ENCODE measurements at regions not wholly inside any gene's neighbourhood (a gene's known extent, or its start where the extent isn't known, plus 50 kb on each side); places are given as distances from the start of the nearest gene placed in this dataset.

DNA sequence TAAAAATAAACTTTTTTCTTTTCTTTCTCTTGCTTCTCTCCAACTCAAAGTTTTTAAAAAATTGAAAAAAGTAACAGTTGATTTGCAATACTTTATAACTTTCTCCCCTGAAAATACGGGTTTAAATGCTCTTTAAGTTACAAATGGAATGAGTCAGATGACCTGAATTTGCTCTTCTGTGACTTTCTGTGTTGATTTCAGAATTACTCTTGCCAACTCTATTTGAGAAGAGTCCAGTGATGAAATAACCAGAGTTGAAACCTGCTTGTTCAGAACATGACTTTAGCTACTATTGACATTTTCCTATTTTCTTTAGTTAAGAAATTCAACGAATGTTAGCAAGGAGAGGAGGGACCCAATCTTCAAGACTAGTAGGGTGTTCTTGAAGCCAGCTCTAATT lies 146.1 kb upstream of the ZSWIM2 start (continued):
- TF ChIP-seq, protein P1, sequence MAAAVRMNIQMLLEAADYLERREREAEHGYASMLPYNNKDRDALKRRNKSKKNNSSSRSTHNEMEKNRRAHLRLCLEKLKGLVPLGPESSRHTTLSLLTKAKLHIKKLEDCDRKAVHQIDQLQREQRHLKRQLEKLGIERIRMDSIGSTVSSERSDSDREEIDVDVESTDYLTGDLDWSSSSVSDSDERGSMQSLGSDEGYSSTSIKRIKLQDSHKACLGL (CRISPR knock-in tag; IDR thresholded peaks at IDR 0.05; ENCODE audit: borderline replicate concordance, poor library complexity, severe bottlenecking) = no peak

DNA sequence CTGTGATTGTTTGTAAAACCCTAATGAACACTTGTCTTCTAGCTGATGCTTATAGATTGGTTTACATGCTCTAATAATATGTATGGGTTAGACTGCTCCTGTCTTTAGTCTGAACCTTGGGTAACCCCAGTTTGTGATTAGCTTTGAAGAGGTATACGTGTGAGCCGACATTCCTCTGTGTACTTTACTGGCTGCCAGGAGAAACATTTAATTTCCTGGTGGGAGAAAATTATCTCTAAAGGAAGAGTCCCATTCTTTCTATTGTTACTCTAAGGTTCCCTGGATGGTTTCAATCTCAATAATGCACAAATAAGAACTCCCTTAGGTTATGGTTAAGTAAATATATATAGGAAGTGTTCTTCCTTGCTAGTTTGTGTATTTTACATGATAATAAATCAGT lies 143.6 kb upstream of the ZSWIM2 start:
- Histone ChIP-seq H3K36me3 (ENCODE audit: control insufficient read depth, insufficient read depth, low read length) (no peaks in the 10 kb centered on the region), H3K9me3 (replicated peaks; ENCODE audit: control insufficient read depth, insufficient read depth, low read depth, low read length) (no peaks in the 10 kb centered on the region), H3K4me1 (replicated peaks in 1 of 2; ENCODE audit: control insufficient read depth in 2 of 2, insufficient read depth in 2 of 2, low read length in 2 of 2) (no peaks in the 10 kb centered on the region), H4K20me1 (replicated peaks; ENCODE audit: control insufficient read depth, insufficient read depth, low read length) (no peaks in the 10 kb centered on the region), H3K79me2 (ENCODE audit: control insufficient read depth, insufficient read depth, low read length) (no peaks in the 10 kb centered on the region), H2AFZ (ENCODE audit: low read depth, low read length) (no peak overlapping the region), H3K4me2 (ENCODE audit: insufficient read depth, low read length) (no peak overlapping the region), H3K9ac (ENCODE audit: insufficient read depth in 1 of 2, low read depth in 2 of 2, low read length in 2 of 2) (no peak overlapping the region), H3K9me1 (ENCODE audit: control insufficient read depth, insufficient read depth, low read length) (no peaks in the 10 kb centered on the region), H3K27me3 (ENCODE audit: control insufficient read depth in 2 of 2, insufficient read depth in 2 of 2, low read length in 2 of 2) (no peaks in the 10 kb centered on the region), H3K27ac (ENCODE audit: extremely low read depth, low read depth, low read length) (no peak overlapping the region), H3K4me3 (no peak overlapping the region)
- BruUV-seq (replicated peaks) = no TSS peak
- FAIRE-seq = no peak
- DNase-seq (ENCODE audit: extremely low read depth in 1 of 4, low spot score in 3 of 4) = no peak
- no peak for ATAC-seq
- intact Hi-C loops (cut with micrococcal nuclease) (loop anchor here (10.0 kb wide), 1 partner anchor 462 kb away; no protein-coding TSS in a partner anchor), in situ Hi-C loops (cut with MboI) (no loop called here)
- POLR2A ChIA-PET = no interaction called here
- CTCF ChIA-PET (ENCODE audit: low intra/inter-chr PET ratio) = interaction anchor here (1.3 kb wide), 1 partner anchor 461 kb away, joined by 5 read pairs; no protein-coding TSS in a partner anchor
- WGBS (ENCODE audit: insufficient coverage, low coverage, missing lambda C conversion rate) = 11% methylated on average over 2 of the region's 2 CpGs
- TF ChIP-seq SAFB (IDR thresholded peaks at IDR 0.05; ENCODE audit: borderline replicate concordance, low read depth, low read length) (no peak), PHTF2 (CRISPR knock-in tag; IDR thresholded peaks at IDR 0.05) (no peak), ZKSCAN8 (CRISPR knock-in tag; IDR thresholded peaks at IDR 0.05) (no peak), SMARCA4 (IDR thresholded peaks at IDR 0.05) (no peak), SIN3B (IDR thresholded peaks at IDR 0.05; ENCODE audit: low read depth) (no peak), KHSRP (IDR thresholded peaks at IDR 0.05) (no peak), CBX5 (IDR thresholded peaks at IDR 0.05; ENCODE audit: borderline replicate concordance, low read depth) (no peak)

Data from K562 (cell line).